ENCODE measurements at regions not wholly inside any gene's neighbourhood (a gene's known extent, or its start where the extent isn't known, plus 50 kb on each side); places are given as distances from the start of the nearest gene placed in this dataset.

- Histone ChIP-seq H3K27ac (ENCODE audit: low read depth in 1 of 2, low read length in 2 of 2) (no peak overlapping the region), H3K27me3 (ENCODE audit: control insufficient read depth in 4 of 4, insufficient read depth in 4 of 4, low read length in 3 of 4) (peaks cover 0 to 5% (median 0%) of the 10 kb centered on the region in 4 donors), H3K4me1 (ENCODE audit: control insufficient read depth in 4 of 4, insufficient read depth in 4 of 4, low read length in 3 of 4) (no peaks in the 10 kb centered on the region), H3K9ac (ENCODE audit: low read depth in 1 of 2, low read length in 2 of 2) (no peak overlapping the region), H3K4me3 (ENCODE audit: low read depth in 1 of 3, low read length in 3 of 3) (no peak overlapping the region), H3K36me3 (ENCODE audit: control insufficient read depth in 4 of 4, insufficient read depth in 3 of 4, low read depth in 1 of 4, low read length in 3 of 4) (no peaks in the 10 kb centered on the region), H3K9me3 (ENCODE audit: control insufficient read depth in 4 of 4, low read length in 3 of 4) (no peaks in the 10 kb centered on the region)
- TF ChIP-seq EGR1 (IDR thresholded peaks at IDR 0.05; ENCODE audit: low read depth in 2 of 2) = no peak
- no peak for TF ChIP-seq YY1 (IDR thresholded peaks at IDR 0.05)
- no peak for TF ChIP-seq HNF4A (conservative IDR thresholded peaks at IDR 0.05)
- no peak for TF ChIP-seq REST (IDR thresholded peaks at IDR 0.05)
- no peak for TF ChIP-seq GABPA (IDR thresholded peaks at IDR 0.05 in 1 of 2, conservative IDR thresholded peaks at IDR 0.05 in 1 of 2)
- TF ChIP-seq NR2F2 (IDR thresholded peaks at IDR 0.05) = no peak
- no peak for TF ChIP-seq MAX (IDR thresholded peaks at IDR 0.05)
- no peak for TF ChIP-seq RXRA (IDR thresholded peaks at IDR 0.05)
- TF ChIP-seq ZBTB33 (IDR thresholded peaks at IDR 0.05) = no peak
- no peak for TF ChIP-seq ATF3 (IDR thresholded peaks at IDR 0.05)
- no peak for TF ChIP-seq FOXA1 (IDR thresholded peaks at IDR 0.05)
- no peak for TF ChIP-seq SP1 (IDR thresholded peaks at IDR 0.05)
- no peak for TF ChIP-seq CTCF (IDR thresholded peaks at IDR 0.05; ENCODE audit: low read depth, low read length, missing input control)
- no peak for TF ChIP-seq RAD21 (IDR thresholded peaks at IDR 0.05)
- TF ChIP-seq HNF4G (IDR thresholded peaks at IDR 0.05) = no peak
- TF ChIP-seq JUND (IDR thresholded peaks at IDR 0.05) = no peak
- TF ChIP-seq TAF1 (conservative IDR thresholded peaks at IDR 0.05) = no peak
- DNase-seq (ENCODE audit: low spot score) = no peak
- 84% methylated on average over 3 of the region's 3 CpGs for WGBS
Measured at GRCh38 chr3:135495891-135496290, 469.6 kb upstream of the PPP2R3A start.

- Histone ChIP-seq H3K9ac (ENCODE audit: low read depth in 1 of 2, low read length in 2 of 2) (no peak overlapping the region), H3K9me3 (ENCODE audit: control insufficient read depth in 4 of 4, low read length in 3 of 4) (no peaks in the 10 kb centered on the region), H3K36me3 (ENCODE audit: control insufficient read depth in 4 of 4, insufficient read depth in 3 of 4, low read depth in 1 of 4, low read length in 3 of 4) (no peaks in the 10 kb centered on the region), H3K27me3 (ENCODE audit: control insufficient read depth in 4 of 4, insufficient read depth in 4 of 4, low read length in 3 of 4) (peaks cover 0 to 4% (median under 1%) of the 10 kb centered on the region in 4 donors), H3K4me3 (ENCODE audit: low read depth in 1 of 3, low read length in 3 of 3) (no peak overlapping the region), H3K4me1 (ENCODE audit: control insufficient read depth in 4 of 4, insufficient read depth in 4 of 4, low read length in 3 of 4) (no peaks in the 10 kb centered on the region), H3K27ac (ENCODE audit: low read depth in 1 of 2, low read length in 2 of 2) (no peak overlapping the region)
- 87% methylated on average over 5 of the region's 5 CpGs for WGBS
- no peak for DNase-seq (ENCODE audit: low spot score)
- TF ChIP-seq JUND (IDR thresholded peaks at IDR 0.05) = no peak
- no peak for TF ChIP-seq RAD21 (IDR thresholded peaks at IDR 0.05)
- TF ChIP-seq GABPA (IDR thresholded peaks at IDR 0.05 in 1 of 2, conservative IDR thresholded peaks at IDR 0.05 in 1 of 2) = no peak
- no peak for TF ChIP-seq YY1 (IDR thresholded peaks at IDR 0.05)
- no peak for TF ChIP-seq ZBTB33 (IDR thresholded peaks at IDR 0.05)
- no peak for TF ChIP-seq REST (IDR thresholded peaks at IDR 0.05)
- TF ChIP-seq EGR1 (IDR thresholded peaks at IDR 0.05; ENCODE audit: low read depth in 2 of 2) = no peak
- no peak for TF ChIP-seq FOXA2 (IDR thresholded peaks at IDR 0.05)
Measured at GRCh38 chr3:135497979-135498378, 467.5 kb upstream of the PPP2R3A start.

All from liver (tissue), 8 donors.